Islet of Langerhans (tissue), 1 donor: ENCODE measurements at regions not wholly inside any gene's neighbourhood (a gene's known extent, or its start where the extent isn't known, plus 50 kb on each side); places are given as distances from the start of the nearest gene placed in this dataset.
"Not testable (repeated sequence)": the region's sequence is repeated elsewhere in the genome, so short reads cannot be mapped to it uniquely, and the experiment has no call there.

Experiments
- FAIRE-seq: peaks from one replicate; lab custom pipeline; 2011; peaks lifted over from hg19 to GRCh38; lab: Jason Lieb, UNC

DNA sequence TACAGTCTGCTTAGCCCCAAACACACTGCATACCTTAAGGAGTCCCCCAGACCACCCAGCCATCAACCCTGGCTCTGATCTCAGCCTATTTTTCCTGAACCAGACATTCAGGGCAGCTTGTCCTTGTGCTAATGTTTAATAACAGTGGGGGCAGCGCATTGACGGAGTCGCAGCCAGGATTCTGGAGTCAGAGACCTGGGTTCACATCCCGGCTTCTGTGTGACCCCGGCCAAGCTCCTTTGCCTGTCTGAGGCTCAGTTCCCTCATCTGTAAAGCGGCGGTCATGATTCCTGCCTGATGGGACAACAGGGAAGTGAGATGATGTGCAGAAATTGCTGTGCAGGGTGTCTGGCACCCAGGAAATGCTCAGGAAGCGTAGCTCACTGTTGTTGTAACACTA is 63.1 kb downstream of the MATN1 start:
- no peak for FAIRE-seq

DNA sequence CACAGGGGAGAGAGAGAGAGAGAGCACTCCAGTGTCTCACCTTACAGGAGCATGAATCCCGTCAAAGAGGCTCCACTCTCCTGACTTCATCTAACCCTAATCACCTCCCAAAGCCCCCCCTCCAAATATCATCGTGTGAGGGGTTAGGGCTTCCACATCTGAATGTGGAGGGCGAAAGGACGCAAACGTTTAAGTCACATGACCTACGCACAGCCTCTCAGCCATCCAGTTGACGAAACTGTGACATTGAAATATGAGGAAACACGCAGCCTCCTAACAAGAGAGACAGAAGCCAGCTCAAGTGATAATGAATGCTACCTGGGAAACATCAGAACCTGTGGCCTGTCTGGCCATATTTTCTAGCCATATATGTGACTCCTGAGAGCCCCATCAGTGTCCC is 63.7 kb downstream of the MATN1 start:
- no peak for FAIRE-seq

DNA sequence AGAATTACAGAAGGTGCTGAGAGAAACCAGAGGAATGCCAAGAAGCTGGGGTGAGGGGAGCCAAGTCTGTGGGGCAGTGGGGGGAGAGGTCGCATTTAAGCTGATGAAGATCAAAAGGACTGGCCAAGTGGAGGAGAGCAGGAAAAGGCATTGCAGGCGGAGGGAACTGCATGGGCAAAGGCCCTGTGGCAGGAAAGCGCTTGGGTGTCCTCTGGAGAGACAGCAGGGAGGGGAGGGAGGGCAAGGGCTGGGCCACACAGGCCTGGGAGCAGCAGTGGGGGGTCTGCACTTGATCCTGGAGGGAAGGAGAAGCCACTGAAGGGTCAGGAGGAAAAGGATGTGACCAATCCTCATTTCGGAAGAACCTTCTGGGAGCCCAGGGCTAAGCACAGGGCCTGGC is 65.0 kb downstream of the MATN1 start:
- not testable (repeated sequence) for FAIRE-seq

DNA sequence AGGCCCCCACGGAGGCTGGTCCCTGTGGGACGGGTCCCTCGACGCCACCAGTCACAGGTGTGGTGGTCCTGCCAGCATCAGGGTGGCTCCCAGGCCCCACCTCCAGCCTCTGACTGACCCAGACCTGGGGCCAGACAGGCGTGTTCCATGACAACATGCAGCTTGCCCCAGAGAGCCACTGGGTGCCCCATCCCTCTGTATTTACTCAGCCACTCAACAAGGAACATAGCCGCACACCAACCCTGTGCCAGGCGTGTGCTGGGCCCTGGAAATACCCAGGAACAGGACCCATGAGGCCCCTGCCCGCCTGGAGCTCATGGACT is 65.4 kb downstream of the MATN1 start:
- FAIRE-seq = no peak

DNA sequence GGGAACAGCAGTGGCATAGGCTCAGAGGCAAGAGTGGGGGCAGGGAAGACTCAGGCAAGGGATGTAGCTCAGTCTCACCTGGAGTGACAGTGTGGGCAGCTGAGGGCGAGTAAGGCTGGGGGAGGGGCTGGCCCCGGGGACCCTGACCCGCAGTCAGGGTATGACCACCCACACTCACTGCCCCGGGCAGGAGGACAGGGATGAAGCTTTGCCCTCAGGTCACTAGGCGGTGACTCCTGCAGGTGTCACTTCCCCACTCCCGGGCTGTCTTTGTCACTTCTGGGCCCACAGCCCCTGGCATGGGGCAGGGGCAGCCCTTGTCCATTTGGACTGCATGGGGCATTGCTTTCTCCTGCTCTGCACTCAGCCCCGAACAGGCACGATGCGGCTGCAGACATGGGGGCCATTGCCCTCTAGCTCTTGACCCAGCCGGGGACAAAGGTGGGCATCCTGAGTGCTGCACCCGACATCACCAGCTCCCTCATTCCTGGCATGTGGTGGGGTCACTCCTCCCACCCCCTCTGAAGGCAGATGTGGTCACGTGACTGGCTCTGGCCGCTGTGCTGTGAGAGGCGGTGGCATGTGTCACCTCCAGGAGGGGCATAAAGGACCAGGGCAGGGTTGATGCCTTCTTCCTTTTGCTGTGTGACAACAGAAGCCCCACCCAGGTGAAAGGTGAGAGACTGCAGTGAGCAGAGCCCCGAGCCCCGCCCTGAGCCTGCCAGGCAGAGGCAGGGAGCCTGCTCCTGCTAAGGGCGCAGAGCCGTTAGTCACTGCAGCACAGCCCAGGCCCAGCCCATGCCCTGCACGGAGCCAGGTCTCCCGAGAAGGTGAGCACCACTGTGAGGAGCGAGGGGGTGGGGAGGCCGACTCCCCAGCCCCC is 66.0 kb downstream of the MATN1 start:
- FAIRE-seq = no peak

DNA sequence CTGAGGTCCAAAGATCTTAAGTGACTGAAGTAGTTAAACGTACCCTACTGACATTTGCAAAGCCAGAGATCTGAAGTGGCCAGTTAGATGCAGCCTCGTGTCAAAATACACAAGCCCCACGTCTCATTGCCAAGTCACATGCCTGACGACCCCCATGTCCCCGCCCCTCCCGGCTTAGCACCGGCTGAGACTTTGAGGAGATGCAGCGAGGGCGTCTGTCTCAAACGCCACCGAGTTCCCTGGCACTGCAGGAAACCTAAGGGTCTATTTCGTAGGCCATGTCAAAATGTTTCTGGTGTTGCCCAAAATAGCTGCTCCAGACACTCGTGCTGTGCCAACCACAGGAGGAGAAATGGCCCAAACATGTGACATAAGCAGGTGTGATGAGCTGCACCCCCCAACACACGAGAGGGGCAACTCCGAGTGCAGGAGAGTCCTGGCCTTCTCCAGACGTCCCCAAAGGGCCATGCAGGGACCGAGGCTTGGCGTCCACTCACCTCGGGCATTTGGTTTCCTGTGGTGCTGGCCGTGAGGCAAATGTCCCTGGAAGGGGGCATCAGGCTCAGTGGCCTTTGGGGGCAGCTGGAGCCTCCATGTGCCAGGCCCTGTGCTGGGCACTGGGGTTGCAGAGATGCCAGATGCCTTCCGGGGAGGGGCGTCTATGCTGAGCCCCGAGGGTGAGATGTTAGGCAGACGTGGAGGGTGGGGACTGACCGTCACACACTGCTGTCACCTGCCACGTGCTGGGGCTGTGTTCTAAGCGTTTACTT is 67.0 kb downstream of the MATN1 start:
- FAIRE-seq = no peak

DNA sequence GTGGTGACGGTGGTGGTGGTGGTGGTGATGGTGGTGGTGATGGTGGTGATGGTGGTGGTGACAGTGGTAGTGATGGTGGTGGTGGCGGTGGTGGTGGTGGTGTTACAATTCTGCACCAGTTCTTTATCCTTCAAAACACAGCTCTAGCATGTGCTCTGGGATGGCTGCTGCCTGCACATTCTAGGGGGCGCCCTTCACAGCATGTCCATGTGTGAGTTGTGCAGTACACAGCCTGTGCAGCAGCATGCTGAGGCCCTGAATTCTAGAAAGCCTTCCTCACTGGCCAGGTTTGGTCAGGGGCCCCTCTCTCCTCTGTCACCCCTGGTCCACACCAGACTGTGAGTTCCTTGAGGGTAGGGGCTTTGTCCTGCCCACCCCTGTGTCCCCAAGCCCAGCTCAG is 67.7 kb downstream of the MATN1 start:
- FAIRE-seq = no peak

DNA sequence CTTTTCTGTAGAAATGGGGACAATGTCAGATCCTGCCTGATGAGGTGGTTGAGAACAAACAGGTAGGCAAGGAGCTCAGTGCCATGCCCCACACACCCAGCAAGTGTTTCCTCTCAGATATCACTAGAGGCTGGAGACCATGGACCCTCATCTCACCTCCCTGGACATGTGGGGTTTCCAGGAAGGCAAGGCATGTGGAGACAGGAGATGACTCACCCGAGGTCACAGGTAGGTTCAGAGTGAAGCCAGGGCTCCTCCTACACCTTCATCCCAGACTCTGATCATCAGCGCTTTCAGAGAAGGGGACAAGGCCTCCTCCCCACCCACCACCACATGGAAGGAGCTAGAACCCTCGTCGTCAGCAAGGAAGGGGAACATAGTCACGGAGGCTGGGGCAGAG is 69.2 kb downstream of the MATN1 start:
- no peak for FAIRE-seq

DNA sequence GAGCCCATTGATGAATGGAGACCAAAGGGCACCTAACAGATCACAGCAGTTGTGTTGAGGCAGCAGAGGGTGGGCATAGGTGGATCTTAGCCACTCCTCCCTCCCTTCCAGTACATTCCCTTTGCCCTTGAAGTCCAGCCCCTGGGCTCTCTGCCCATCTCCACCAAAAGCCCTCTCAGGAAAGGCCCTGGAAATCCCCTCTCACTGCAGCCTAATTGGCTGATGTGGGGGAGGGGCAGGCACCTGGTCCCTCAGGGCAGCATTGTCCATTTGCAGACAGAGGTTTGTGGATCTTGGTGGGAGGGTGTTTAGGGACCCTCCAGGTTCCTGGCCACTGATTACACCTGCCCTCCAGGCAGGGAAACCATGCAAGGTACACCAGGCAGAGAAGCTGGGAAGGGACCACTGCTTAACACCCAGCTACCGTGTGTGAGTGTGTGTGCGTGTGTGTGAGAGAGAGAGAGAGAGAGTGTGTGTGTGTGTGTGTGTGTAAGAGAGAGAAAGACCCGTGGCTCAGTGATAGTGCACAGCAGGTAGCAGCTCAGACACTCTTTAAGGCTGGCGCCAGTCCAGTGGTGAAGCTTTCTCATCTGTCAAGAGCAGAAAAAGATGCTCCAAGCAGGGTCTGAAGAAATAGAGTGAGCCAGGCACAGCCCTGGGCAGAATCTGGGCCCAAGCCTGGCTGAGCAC is 71.1 kb downstream of the MATN1 start:
- no peak for FAIRE-seq

DNA sequence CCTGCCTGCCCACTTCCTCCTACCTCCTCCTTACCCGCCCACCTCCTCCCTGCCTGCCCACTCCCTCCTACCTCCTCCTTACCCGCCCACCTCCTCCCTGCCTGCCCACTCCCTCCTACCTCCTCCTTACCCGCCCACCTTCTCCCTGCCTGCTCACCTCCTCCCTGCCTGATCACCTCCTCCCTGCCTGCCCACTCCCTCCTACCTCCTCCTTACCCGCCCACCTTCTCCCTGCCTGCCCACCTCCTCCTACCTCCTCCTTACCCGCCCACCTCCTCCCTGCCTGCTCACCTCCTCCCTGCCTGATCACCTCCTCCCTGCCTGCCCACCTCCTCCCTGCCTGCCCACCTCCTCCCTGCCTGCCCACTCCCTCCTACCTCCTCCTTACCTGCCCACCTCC is 72.0 kb downstream of the MATN1 start:
- FAIRE-seq = not testable (repeated sequence)

DNA sequence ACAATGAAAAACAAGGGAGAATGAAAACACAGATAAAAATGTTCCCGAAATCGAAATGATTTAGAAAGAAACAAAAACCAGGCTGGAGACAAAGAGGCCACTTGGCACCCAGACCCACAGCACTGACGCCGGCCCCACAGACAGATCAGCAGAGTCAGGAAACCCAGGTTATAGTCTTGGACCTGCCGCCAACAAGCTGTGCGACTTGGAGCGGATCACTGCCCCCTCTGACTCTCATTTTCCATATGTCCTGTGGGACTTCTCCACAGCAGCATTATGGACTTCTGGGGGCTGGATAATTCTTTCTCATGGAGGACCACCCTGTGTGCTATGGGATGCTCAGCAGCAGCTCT is 72.4 kb downstream of the MATN1 start:
- no peak for FAIRE-seq

DNA sequence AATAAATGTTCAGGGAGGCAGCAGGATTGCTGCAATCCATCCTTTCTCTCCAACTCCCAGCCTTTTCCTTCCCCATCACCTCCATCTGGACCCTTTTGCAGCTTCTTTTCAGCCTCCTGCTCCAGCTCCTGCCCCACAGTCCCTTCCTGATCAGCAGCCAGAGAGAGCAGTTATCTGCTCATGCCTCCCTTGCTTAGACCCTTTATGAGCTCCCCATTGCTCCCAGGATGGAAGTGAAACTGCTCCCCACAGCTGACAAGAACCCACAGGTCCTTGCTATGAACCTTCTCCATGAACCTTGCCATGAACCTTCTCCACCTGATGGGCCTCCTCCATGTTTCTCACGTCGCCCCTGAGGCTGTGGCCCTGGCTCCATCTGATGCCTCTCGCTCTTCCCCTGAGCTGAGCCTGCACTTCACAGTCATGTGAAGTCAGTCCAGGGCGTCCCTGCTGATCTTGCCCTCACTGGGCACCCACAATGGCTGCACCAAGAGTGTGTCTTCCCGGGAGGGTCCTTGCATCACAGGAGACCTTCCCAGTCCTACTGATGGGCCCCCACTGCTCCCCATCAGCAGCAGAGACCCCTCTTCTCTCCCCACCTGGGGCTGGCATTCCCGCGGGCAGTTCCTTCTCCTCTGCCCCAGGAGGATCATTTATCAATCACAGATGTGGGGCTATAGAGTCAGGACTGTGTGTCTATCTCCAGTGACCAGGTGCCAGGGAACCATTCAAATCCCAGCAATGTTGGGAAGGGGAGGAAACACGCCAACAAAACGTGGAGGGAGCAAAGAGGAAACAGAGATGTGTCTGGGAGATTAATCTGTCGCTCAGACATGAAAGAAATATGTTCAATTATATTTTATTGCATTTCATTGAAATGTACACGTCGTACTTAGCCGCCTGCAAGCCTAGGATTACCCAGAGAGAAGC is 73.1 kb downstream of the MATN1 start:
- FAIRE-seq = no peak

DNA sequence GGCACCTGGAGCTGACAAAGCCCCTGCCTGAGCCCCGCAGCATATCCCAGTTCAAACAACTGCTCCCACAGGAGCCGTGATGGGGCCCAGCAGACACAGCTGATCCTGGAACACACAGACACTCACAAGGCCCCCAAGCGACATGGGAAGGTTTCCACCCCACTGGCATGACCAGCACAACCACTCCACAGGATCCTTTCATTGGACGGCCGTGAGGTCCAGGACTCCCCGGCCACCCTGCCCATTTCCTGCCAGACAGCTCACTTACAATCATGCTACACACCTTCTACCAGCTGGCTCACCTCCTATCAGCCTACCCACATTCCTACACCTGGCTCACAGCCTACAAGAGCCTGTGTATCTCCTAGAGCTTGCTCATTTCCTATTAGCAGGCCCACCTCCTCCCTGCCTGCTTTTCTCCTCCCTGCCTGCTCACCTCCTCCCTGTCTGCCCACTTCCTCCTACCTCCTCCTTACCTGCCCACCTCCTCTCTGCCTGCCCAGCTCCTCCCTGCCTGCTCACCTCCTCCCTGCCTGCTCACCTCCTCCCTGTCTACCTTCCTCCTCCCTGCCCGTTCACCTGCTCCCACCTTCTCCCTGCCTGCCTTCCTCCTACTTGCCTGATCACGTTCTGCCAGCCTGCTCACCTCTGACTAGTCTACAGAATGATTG is 73.9 kb downstream of the MATN1 start:
- no peak for FAIRE-seq

DNA sequence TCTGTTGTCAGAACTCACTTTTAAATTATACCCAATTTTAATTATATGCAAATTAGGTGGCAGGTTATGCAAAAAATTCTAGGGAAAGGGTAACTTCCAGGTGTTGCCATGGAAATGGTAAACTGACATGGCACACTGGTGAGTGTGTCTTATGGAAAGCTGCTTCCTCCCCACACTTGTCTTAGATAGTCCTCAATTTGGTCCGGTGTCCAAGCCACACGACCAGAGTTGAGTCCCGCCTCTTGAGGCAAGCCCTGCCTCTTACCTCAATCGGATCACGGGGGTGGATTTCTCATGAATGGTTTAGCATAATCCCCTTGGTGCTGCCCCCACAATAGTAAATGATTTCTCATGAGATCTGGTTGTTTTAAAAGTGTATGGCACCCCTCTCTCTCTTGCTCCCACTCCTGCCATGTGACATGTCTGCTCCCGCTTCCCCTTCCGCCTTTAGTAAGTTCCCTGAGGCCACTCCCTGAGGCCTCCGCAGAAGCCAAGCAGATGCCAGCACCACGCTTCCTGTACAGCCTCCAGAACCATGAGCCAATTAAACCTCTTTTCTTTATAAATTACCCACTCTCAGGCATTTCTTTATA is 74.9 kb downstream of the MATN1 start:
- FAIRE-seq = no peak

DNA sequence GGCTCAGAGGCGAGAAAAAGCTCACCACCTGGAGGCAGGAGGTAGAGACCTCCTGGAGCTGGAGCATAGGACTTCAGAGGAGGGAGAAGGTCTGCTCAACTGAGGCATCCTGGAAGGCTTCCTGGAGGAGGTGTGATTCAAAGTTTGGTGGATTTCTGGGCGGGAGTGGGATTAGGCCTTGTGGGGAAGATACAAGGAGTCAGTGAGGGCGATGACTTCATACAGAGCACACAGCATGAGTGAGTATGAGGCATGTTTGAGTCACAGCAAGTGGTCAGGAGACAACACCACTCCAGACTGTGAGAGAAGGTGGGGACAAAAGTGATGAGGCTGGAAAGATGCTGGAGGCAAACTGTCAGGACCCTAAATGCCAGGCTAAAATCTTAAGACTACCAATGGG is 77.6 kb downstream of the MATN1 start:
- no peak for FAIRE-seq

DNA sequence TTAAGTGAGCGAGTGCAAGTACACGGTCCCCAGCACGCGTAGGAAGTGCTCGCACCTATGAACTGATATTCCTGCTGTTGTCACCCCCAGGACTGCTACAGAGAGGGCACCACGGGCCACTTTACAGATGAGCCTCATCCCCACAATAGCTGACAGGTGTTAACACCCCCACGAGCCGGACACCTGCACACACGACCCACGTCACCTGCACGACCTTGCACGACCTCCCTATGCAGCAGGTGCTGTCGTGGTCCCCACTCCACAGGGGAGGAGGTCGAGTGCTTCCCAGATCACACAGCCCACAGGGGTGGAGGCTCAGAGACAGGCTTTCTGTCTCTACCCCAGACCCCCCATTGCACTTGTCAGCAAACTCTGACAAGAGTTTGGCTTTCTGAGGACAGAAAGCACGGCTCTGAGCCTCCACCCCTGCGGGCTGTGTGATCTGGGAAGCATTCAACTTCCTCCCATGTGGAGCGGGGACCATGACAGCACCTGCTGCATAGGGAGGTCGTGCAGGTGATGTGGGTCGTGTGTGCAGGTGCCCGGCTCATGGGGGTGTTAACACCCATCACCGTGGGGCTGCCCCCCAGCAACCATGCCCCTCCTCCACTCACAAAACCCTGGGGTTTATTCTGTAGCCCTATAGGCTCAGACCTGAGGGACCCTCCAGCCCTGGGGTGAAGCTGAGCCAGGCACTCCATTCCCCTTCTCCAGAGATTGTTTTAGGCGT is 80.8 kb downstream of the MATN1 start:
- FAIRE-seq = no peak

DNA sequence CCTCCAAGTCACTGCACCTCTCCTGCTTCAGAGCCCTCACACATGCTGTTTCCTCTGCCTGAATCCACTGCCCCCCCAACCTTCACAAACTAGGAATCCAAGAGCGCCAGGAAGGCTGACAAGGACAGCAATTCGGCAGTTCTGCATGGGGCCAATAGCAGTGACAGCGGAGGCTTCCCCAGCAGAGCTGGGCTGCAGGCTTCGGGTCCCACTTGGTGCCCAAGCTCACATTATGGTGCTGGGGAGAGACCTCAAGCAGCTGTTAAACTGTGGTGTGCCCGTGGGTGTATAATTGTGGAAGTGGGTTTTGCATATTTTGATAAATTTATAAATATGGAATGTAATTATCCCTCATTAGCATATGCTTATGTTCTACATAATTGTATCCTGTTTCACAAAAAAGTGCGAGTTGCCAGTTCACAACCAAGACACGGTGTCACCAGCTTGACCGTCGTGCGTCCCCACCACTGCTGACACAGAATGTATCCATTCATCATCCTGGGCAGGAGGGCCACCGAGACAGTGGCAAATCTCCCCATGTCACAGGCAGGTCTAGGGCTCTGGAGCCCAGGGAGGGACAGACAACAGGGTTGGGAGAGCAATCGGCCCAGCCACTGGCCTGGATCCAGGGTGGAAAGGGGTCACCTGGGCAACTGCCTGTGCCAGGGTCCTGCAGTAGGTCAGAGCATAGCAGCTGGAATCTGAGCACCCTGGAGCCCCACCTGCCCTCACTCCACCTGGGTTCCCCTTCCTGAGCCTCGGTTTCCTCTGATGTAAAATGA is 81.6 kb downstream of the MATN1 start:
- FAIRE-seq = no peak

DNA sequence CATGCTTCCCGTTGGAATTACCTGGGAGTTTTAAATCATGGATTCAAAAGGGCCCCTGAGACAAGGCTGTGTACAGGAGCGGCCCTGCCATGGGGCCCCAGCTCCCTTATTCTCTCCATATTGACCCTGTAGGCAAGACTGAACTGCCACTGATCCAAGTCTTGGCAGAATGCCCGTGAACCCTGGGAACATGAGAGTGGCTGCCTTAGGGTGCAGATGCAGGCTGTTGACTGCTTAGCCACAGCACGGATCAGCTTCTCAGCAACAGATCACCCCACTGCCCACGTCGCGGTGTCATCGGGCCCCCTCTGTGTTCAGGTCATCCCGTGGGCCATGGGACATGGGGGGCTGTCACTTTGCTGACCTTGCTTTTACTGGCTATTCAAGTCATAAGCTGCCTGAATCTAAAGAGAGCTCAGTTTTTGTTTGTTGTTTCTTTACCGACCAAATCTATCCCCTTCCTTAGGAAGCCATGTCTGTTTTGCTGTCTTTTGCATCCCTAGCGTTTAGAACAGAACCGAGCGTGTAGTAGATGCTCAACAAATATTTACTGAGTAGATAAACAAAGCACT is 83.4 kb downstream of the MATN1 start:
- FAIRE-seq = no peak

DNA sequence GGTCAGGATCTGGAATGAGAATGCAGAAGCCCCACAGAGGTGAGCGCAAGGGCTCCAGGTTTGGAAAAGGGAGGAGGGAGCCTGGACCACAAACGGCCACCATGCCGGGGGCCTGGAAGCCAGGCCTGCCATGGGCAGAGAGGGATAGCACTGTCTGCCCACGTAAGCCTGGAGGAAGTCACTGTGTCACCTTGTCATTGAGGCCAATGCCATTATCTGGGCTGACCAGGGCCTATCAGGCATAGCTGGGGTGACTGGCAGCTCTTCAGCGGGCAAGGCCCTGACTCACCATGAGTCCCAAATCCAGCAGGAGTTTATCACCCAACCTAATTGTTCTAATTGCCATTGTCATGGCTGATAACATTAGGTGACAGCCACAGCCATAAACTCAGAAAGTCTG is 84.6 kb downstream of the MATN1 start:
- FAIRE-seq = no peak
